Stimulated activated CD8-positive, alpha-beta memory T cell treated with anti-CD3 and anti-CD28 coated beads, Interleukin-15, amount 100 ng/mL, for 24 hours (primary cell): ENCODE measurements at regions not wholly inside any gene's neighbourhood (a gene's known extent, or its start where the extent isn't known, plus 50 kb on each side); places are given as distances from the start of the nearest gene placed in this dataset.

Source experiments
- DNase-seq: peaks from one replicate; pipeline ENCODE4 v3.0.0-alpha.2; 2020; ENCODE audit warnings: low read depth

GRCh38 chr14:101004176-101004575 is 100.7 kb upstream of the RTL1 start:
- no peak for DNase-seq

GRCh38 chr14:101004954-101005353 is 101.4 kb upstream of the RTL1 start:
- DNase-seq, result no peak

- no peak for DNase-seq
These were observed 101.9 kb upstream of the RTL1 start for GRCh38 chr14:101005447-101005846.

GRCh38 chr14:101006008-101006407 is 102.5 kb upstream of the RTL1 start:
- no peak for DNase-seq

GRCh38 chr14:101007004-101007614 is 103.6 kb upstream of the RTL1 start:
- DNase-seq, result no peak

- no peak for DNase-seq
These were observed 104.2 kb upstream of the RTL1 start for GRCh38 chr14:101007765-101008164.

- no peak for DNase-seq
These were observed 104.7 kb upstream of the RTL1 start for GRCh38 chr14:101008196-101008595.

GRCh38 chr14:101008631-101009336 is 105.3 kb upstream of the RTL1 start:
- DNase-seq, result no peak

GRCh38 chr14:101009531-101009930 is 106.0 kb upstream of the RTL1 start:
- no peak for DNase-seq

GRCh38 chr14:101010293-101010692 is 106.8 kb upstream of the RTL1 start:
- no peak for DNase-seq

GRCh38 chr14:101010835-101011234 is 107.3 kb upstream of the RTL1 start:
- DNase-seq, result no peak

- no peak for DNase-seq
These were observed 113.7 kb upstream of the RTL1 start for GRCh38 chr14:101017209-101017608.

GRCh38 chr14:101017806-101018560 is 114.5 kb upstream of the RTL1 start:
- DNase-seq, result no peak

GRCh38 chr14:101018561-101019290 is 115.2 kb upstream of the RTL1 start:
- DNase-seq, result no peak

- no peak for DNase-seq
These were observed 116.0 kb upstream of the RTL1 start for GRCh38 chr14:101019541-101019940.

GRCh38 chr14:101019990-101020710 is 116.6 kb upstream of the RTL1 start:
- DNase-seq, result no peak

- no peak for DNase-seq
These were observed 117.4 kb upstream of the RTL1 start for GRCh38 chr14:101020834-101021370.

- DNase-seq, result no peak
These were observed 118.6 kb upstream of the RTL1 start for GRCh38 chr14:101022121-101022520.

- DNase-seq, result no peak
These were observed 119.5 kb upstream of the RTL1 start for GRCh38 chr14:101022916-101023435.

GRCh38 chr14:101024686-101025085 is 121.2 kb upstream of the RTL1 start:
- no peak for DNase-seq

- DNase-seq, result no peak
These were observed 121.6 kb upstream of the RTL1 start for GRCh38 chr14:101025131-101025530.
